HFFc6 (cell line): ENCODE measurements at regions not wholly inside any gene's neighbourhood (a gene's known extent, or its start where the extent isn't known, plus 50 kb on each side); places are given as distances from the start of the nearest gene placed in this dataset.
"Not testable (repeated sequence)": the region's sequence is repeated elsewhere in the genome, so short reads cannot be mapped to it uniquely, and the experiment has no call there.

Experiments used
- DNase-seq: peaks from one replicate; pipeline ENCODE4 v3.0.0-alpha.2; 2018
- H3K27ac Mint-ChIP-seq: 2 replicates; pipeline ENCODE4 v1.8.0; 2020; ENCODE audit warnings: mild to moderate bottlenecking, mixed read lengths
- H3K27me3 Mint-ChIP-seq: 2 replicates; pipeline ENCODE4 v1.8.0; 2021; ENCODE audit warnings: mild to moderate bottlenecking, moderate library complexity, mixed read lengths; ENCODE audit not compliant: insufficient read depth
- H3K36me3 Mint-ChIP-seq: 2 replicates; pipeline ENCODE4 v1.8.0; 2021; ENCODE audit warnings: low read depth, mixed read lengths
- H3K4me1 Mint-ChIP-seq: 2 replicates; pipeline ENCODE4 v1.8.0; 2020; ENCODE audit warnings: low read depth, mixed read lengths
- H3K4me3 Mint-ChIP-seq: 2 replicates; pipeline ENCODE4 v1.8.0; 2020; ENCODE audit warnings: mild to moderate bottlenecking, moderate library complexity, mixed read lengths
- H3K9me3 Mint-ChIP-seq: 2 replicates; pipeline ENCODE4 v1.8.0; 2020; ENCODE audit warnings: mild to moderate bottlenecking, mixed read lengths
- CTCF ChIP-seq: fragments of 200-600 bp; sonication (generic); IDR thresholded peaks from 2 replicates; pipeline ENCODE4 v1.5.0; 2021; ENCODE audit warnings: antibody characterized with exemption, mild to moderate bottlenecking

- DNase-seq: peak; percentile 58
- not testable (repeated sequence) for H3K36me3 Mint-ChIP-seq, H3K4me1 Mint-ChIP-seq, H3K4me3 Mint-ChIP-seq, H3K9me3 Mint-ChIP-seq, H3K27me3 Mint-ChIP-seq
- TF ChIP-seq CTCF: peak; percentile 57
- peak overlapping the region; percentile 69; the same call in 1 of the 2 replicates for H3K27ac Mint-ChIP-seq
Observed at GRCh38 chr7:45807832-45808231, 65.0 kb downstream of the CCDC201 start.

- not testable (repeated sequence) for H3K4me3 Mint-ChIP-seq, DNase-seq, H3K27me3 Mint-ChIP-seq, H3K36me3 Mint-ChIP-seq, H3K9me3 Mint-ChIP-seq, H3K27ac Mint-ChIP-seq, H3K4me1 Mint-ChIP-seq
Observed at GRCh38 chr7:45802214-45802613, 70.7 kb downstream of the CCDC201 start.

GRCh38 chr7:45797264-45797663 lies 75.6 kb downstream of the CCDC201 start:
- Mint-ChIP-seq H3K4me1 (peaks cover 11% of the 10 kb centered on the region), H3K27ac (peak overlapping the region; percentile 76)
- H3K4me3 Mint-ChIP-seq, H3K36me3 Mint-ChIP-seq, H3K9me3 Mint-ChIP-seq, H3K27me3 Mint-ChIP-seq: not testable (repeated sequence)
- peak; percentile 92 for DNase-seq

- not testable (repeated sequence) for H3K9me3 Mint-ChIP-seq, H3K4me3 Mint-ChIP-seq, H3K4me1 Mint-ChIP-seq, H3K27me3 Mint-ChIP-seq, H3K36me3 Mint-ChIP-seq, DNase-seq, H3K27ac Mint-ChIP-seq
Observed at GRCh38 chr7:45789641-45790040, 83.2 kb downstream of the CCDC201 start.

GRCh38 chr7:45785724-45786123 lies 87.2 kb downstream of the CCDC201 start:
- H3K36me3 Mint-ChIP-seq, DNase-seq: not testable (repeated sequence)

GRCh38 chr7:45784775-45785174 lies 88.1 kb downstream of the CCDC201 start:
- not testable (repeated sequence) for H3K4me3 Mint-ChIP-seq, DNase-seq, H3K4me1 Mint-ChIP-seq, H3K27ac Mint-ChIP-seq, H3K9me3 Mint-ChIP-seq, H3K27me3 Mint-ChIP-seq, H3K36me3 Mint-ChIP-seq

More at GRCh38 chr7:45785724-45786123, 87.2 kb downstream of the CCDC201 start:
- not testable (repeated sequence) for H3K9me3 Mint-ChIP-seq, H3K27me3 Mint-ChIP-seq, H3K27ac Mint-ChIP-seq, H3K4me1 Mint-ChIP-seq, H3K4me3 Mint-ChIP-seq
